Fibroblast of lung (primary cell): ENCODE measurements at regions not wholly inside any gene's neighbourhood (a gene's known extent, or its start where the extent isn't known, plus 50 kb on each side); places are given as distances from the start of the nearest gene placed in this dataset.

Experiments used
- CTCF ChIP-seq, 2 donors: IDR thresholded peaks in 1 of 2; conservative IDR thresholded peaks in 1 of 2; 1 replicate in 1 of 2; 2 replicates in 1 of 2; pipeline ENCODE4 v1.5.1; 2011 to 2012; ENCODE audit warnings: low read length in 2 of 2, control low read depth in 1 of 2, inconsistent platforms in 1 of 2, low read depth in 1 of 2, mild to moderate bottlenecking in 1 of 2
- EZH2 ChIP-seq: IDR thresholded peaks from 2 replicates; pipeline ENCODE4 v1.5.1; 2012; ENCODE audit warnings: low read length, control low read depth, mild to moderate bottlenecking; ENCODE audit errors: missing control alignments

GRCh38 chr12:88812610-88813009 is 232.3 kb upstream of the KITLG start:
- no peak for TF ChIP-seq CTCF (conservative IDR thresholded peaks at IDR 0.05 in 1 of 2, IDR thresholded peaks at IDR 0.05 in 1 of 2; ENCODE audit: low read depth in 1 of 2, low read length in 2 of 2)
- no peak for TF ChIP-seq EZH2
